HG02884 (cell line): ENCODE measurements at regions not wholly inside any gene's neighbourhood (a gene's known extent, or its start where the extent isn't known, plus 50 kb on each side); places are given as distances from the start of the nearest gene placed in this dataset.

Experiments used
- ATAC-seq: cut with Tn5 transposase; IDR thresholded peaks from one replicate; pipeline ENCODE4 v1.9.1; 2021; ENCODE audit warnings: mild to moderate bottlenecking, moderate library complexity; ENCODE audit not compliant: unreplicated experiment

GRCh38 chr1:4351453-4351852 is 303.0 kb upstream of the AJAP1 start:
- ATAC-seq: no peak

- no peak for ATAC-seq
Observed at GRCh38 chr1:4353090-4353856, 301.1 kb upstream of the AJAP1 start.

GRCh38 chr1:4355839-4356238 is 298.6 kb upstream of the AJAP1 start:
- no peak for ATAC-seq

GRCh38 chr1:4362314-4363044 is 291.9 kb upstream of the AJAP1 start:
- no peak for ATAC-seq

GRCh38 chr1:4366091-4366490 is 288.3 kb upstream of the AJAP1 start:
- no peak for ATAC-seq

- ATAC-seq: no peak
Observed at GRCh38 chr1:4367230-4367777, 287.1 kb upstream of the AJAP1 start.

GRCh38 chr1:4369335-4369734 is 285.1 kb upstream of the AJAP1 start:
- ATAC-seq: no peak

- no peak for ATAC-seq
Observed at GRCh38 chr1:4371849-4372248, 282.6 kb upstream of the AJAP1 start.

GRCh38 chr1:4375812-4376211 is 278.6 kb upstream of the AJAP1 start:
- no peak for ATAC-seq

- no peak for ATAC-seq
Observed at GRCh38 chr1:4379451-4380175, 274.8 kb upstream of the AJAP1 start.

GRCh38 chr1:4380564-4381168 is 273.7 kb upstream of the AJAP1 start:
- ATAC-seq: no peak

- ATAC-seq: no peak
Observed at GRCh38 chr1:4393191-4393590, 261.2 kb upstream of the AJAP1 start.

GRCh38 chr1:4394366-4394765 is 260.0 kb upstream of the AJAP1 start:
- ATAC-seq: no peak

- ATAC-seq: no peak
Observed at GRCh38 chr1:4395158-4395557, 259.3 kb upstream of the AJAP1 start.

GRCh38 chr1:4395676-4396075 is 258.7 kb upstream of the AJAP1 start:
- ATAC-seq: no peak

- ATAC-seq: no peak
Observed at GRCh38 chr1:4396551-4396950, 257.9 kb upstream of the AJAP1 start.

GRCh38 chr1:4397196-4397595 is 257.2 kb upstream of the AJAP1 start:
- ATAC-seq: no peak

GRCh38 chr1:4402032-4402431 is 252.4 kb upstream of the AJAP1 start:
- ATAC-seq: no peak

GRCh38 chr1:4404854-4405590 is 249.4 kb upstream of the AJAP1 start:
- no peak for ATAC-seq

GRCh38 chr1:4407851-4408250 is 246.6 kb upstream of the AJAP1 start:
- no peak for ATAC-seq
